ENCODE measurements at regions not wholly inside any gene's neighbourhood (a gene's known extent, or its start where the extent isn't known, plus 50 kb on each side); places are given as distances from the start of the nearest gene placed in this dataset.

DNA sequence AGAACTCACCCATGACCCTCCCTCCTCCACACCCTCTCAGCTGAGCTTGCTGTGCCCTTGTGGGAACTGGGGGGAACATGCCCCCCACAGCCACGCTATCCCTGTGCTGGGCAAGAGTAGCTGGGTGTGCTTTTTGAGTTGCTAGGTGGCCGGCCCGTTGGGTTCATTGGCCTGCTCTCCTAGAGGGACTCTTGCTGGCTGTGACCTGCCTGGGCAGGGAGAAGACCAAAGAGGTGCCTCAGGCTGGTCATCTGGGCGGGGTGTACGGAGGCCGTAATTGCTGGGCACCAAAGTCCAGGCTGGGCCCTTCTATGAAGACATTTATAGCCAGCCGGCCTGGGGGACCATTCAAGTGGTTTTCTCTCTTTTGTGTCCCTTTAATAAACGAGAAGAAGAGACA is 138.3 kb upstream of the ZBTB40 start:
- Histone ChIP-seq H3K27me3 (ENCODE audit: insufficient read depth, low read length) (peaks cover 10% of the 10 kb centered on the region), H3K27ac (ENCODE audit: low read depth, low read length) (no peak overlapping the region), H3K36me3 (ENCODE audit: insufficient read depth, low read length) (no peaks in the 10 kb centered on the region), H3K9ac (ENCODE audit: low read length) (no peak overlapping the region), H4K20me1 (ENCODE audit: insufficient read depth, low read length) (no peaks in the 10 kb centered on the region), H3K4me1 (ENCODE audit: insufficient read depth, low read length) (no peaks in the 10 kb centered on the region), H3K4me3 (ENCODE audit: insufficient read depth, low read depth, low read length) (no peak overlapping the region), H3K79me2 (ENCODE audit: insufficient read depth, low read length) (no peaks in the 10 kb centered on the region), H3K9me3 (ENCODE audit: insufficient read depth, low read depth, low read length) (no peaks in the 10 kb centered on the region), H2AFZ (ENCODE audit: low read depth, low read length) (no peak overlapping the region), H3K4me2 (ENCODE audit: low read length) (no peak overlapping the region)
- Mint-ChIP-seq H3K4me3 (ENCODE audit: unreplicated experiment) (no peak overlapping the region), H3K36me3 (ENCODE audit: low read depth, unreplicated experiment) (no peaks in the 10 kb centered on the region), H3K4me1 (ENCODE audit: low read depth, unreplicated experiment) (no peaks in the 10 kb centered on the region), H3K9me3 (ENCODE audit: unreplicated experiment) (no peaks in the 10 kb centered on the region), H3K27ac (ENCODE audit: unreplicated experiment) (no peak overlapping the region), H3K27me3 (ENCODE audit: low read depth, unreplicated experiment) (peaks cover 44% of the 10 kb centered on the region)
- DNase-seq (ENCODE audit: low read depth) (no peak), FAIRE-seq (no peak)
- TF ChIP-seq CTCF (IDR thresholded peaks at IDR 0.05; ENCODE audit: insufficient read depth, low read depth, low read length) = no peak
- no peak for TF ChIP-seq EZH2 (IDR thresholded peaks at IDR 0.05; ENCODE audit: insufficient read depth, low read length)

DNA sequence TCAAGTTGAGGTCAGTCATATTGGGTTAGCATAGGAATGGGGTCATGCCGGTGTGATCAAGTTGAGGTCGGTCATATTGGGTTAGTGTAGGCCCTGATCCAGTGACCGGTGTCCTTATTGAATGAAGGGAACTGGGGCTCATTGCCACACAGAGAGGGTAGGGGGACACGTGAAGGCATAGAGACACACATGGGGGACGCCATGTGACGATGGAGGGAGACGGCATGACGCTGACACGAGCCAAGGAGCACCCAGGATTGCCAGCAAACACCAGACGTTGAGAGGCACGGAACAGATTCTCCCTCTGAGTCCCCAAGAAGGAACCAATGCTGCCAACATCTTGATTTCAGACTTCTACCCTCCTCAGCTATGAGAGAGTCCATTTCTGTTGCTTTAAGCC is 136.9 kb upstream of the ZBTB40 start:
- no peaks in the 10 kb centered on the region for H3K4me1 Mint-ChIP-seq (ENCODE audit: low read depth, unreplicated experiment)
- no peaks in the 10 kb centered on the region for H3K9me3 ChIP-seq (ENCODE audit: insufficient read depth, low read depth, low read length)
- no peaks in the 10 kb centered on the region for H4K20me1 ChIP-seq (ENCODE audit: insufficient read depth, low read length)
- TF ChIP-seq EZH2 (IDR thresholded peaks at IDR 0.05; ENCODE audit: insufficient read depth, low read length) (no peak), CTCF (IDR thresholded peaks at IDR 0.05; ENCODE audit: insufficient read depth, low read depth, low read length) (no peak)
- H3K9ac ChIP-seq (ENCODE audit: low read length) = no peak overlapping the region
- no peak overlapping the region for H3K4me3 ChIP-seq (ENCODE audit: insufficient read depth, low read depth, low read length)
- peaks cover 14% of the 10 kb centered on the region for H3K27me3 ChIP-seq (ENCODE audit: insufficient read depth, low read length)
- H2AFZ ChIP-seq (ENCODE audit: low read depth, low read length) = no peak overlapping the region
- H3K4me2 ChIP-seq (ENCODE audit: low read length) = no peak overlapping the region
- no peaks in the 10 kb centered on the region for H3K9me3 Mint-ChIP-seq (ENCODE audit: unreplicated experiment)
- DNase-seq (ENCODE audit: low read depth) (no peak), FAIRE-seq (no peak)
- H3K36me3 Mint-ChIP-seq (ENCODE audit: low read depth, unreplicated experiment) = no peaks in the 10 kb centered on the region
- no peaks in the 10 kb centered on the region for H3K4me1 ChIP-seq (ENCODE audit: insufficient read depth, low read length)
- H3K36me3 ChIP-seq (ENCODE audit: insufficient read depth, low read length) = no peaks in the 10 kb centered on the region
- H3K27ac Mint-ChIP-seq (ENCODE audit: unreplicated experiment) = no peak overlapping the region
- no peaks in the 10 kb centered on the region for H3K79me2 ChIP-seq (ENCODE audit: insufficient read depth, low read length)
- H3K27me3 Mint-ChIP-seq (ENCODE audit: low read depth, unreplicated experiment) = peaks cover 52% of the 10 kb centered on the region
- no peak overlapping the region for H3K27ac ChIP-seq (ENCODE audit: low read depth, low read length)
- no peak overlapping the region for H3K4me3 Mint-ChIP-seq (ENCODE audit: unreplicated experiment)

DNA sequence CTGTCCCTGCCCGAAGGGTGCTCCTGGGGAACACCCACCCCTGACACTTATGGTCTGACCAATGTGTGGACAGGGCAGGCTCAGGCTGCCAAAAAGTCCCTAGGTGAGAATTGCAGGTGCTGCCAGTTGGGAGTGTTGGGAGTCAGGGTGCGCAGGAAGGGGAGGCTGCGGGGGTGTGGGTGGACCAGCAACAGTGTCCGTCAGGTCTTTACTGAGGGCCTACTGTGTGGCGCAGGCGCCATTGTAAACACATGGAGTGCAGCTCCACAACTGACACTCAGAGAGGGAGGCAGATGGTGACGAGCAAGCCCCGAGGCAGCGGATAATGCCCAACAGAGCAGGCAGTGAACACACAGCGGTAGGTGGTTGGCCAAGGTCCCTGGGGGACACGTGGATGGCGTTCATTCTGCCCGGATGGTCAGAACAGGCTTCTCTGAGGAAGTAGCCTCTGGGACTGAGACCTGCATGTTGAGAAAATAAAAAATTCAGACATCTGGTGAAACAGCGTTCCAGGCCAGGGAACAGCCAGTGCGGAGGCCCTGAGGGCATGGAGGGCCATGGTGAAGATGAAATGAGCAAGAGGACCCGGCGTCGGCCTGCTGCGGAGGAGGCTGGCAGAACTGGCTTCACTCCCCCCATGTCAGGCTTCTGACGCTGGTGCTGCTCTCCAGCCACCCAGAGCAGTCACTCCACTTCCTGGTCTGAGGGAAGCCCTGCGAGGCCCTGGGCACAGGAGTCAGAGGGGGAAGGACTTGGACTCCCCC is 136.2 kb upstream of the ZBTB40 start:
- H3K4me3 ChIP-seq (ENCODE audit: insufficient read depth, low read depth, low read length) = no peak overlapping the region
- Mint-ChIP-seq H3K4me1 (ENCODE audit: low read depth, unreplicated experiment) (no peaks in the 10 kb centered on the region), H3K27me3 (ENCODE audit: low read depth, unreplicated experiment) (peaks cover 55% of the 10 kb centered on the region), H3K36me3 (ENCODE audit: low read depth, unreplicated experiment) (no peaks in the 10 kb centered on the region), H3K4me3 (ENCODE audit: unreplicated experiment) (no peak overlapping the region), H3K27ac (ENCODE audit: unreplicated experiment) (no peak overlapping the region), H3K9me3 (ENCODE audit: unreplicated experiment) (no peaks in the 10 kb centered on the region)
- no peaks in the 10 kb centered on the region for H3K4me1 ChIP-seq (ENCODE audit: insufficient read depth, low read length)
- H3K27ac ChIP-seq (ENCODE audit: low read depth, low read length) = no peak overlapping the region
- no peak overlapping the region for H3K9ac ChIP-seq (ENCODE audit: low read length)
- DNase-seq (ENCODE audit: low read depth) (no peak), FAIRE-seq (no peak)
- peaks cover 16% of the 10 kb centered on the region for H3K27me3 ChIP-seq (ENCODE audit: insufficient read depth, low read length)
- no peaks in the 10 kb centered on the region for H4K20me1 ChIP-seq (ENCODE audit: insufficient read depth, low read length)
- H3K79me2 ChIP-seq (ENCODE audit: insufficient read depth, low read length) = no peaks in the 10 kb centered on the region
- no peaks in the 10 kb centered on the region for H3K36me3 ChIP-seq (ENCODE audit: insufficient read depth, low read length)
- no peak for TF ChIP-seq EZH2 (IDR thresholded peaks at IDR 0.05; ENCODE audit: insufficient read depth, low read length)
- no peak for TF ChIP-seq CTCF (IDR thresholded peaks at IDR 0.05; ENCODE audit: insufficient read depth, low read depth, low read length)
- H3K9me3 ChIP-seq (ENCODE audit: insufficient read depth, low read depth, low read length) = no peaks in the 10 kb centered on the region
- H3K4me2 ChIP-seq (ENCODE audit: low read length) = no peak overlapping the region
- H2AFZ ChIP-seq (ENCODE audit: low read depth, low read length) = no peak overlapping the region
